Neuronal stem cell (in vitro differentiated cells): ENCODE measurements at regions not wholly inside any gene's neighbourhood (a gene's known extent, or its start where the extent isn't known, plus 50 kb on each side); places are given as distances from the start of the nearest gene placed in this dataset.

Source experiments
- DNase-seq: peaks from one replicate; pipeline ENCODE4 v3.0.0-alpha.2; 2013; ENCODE audit warnings: low spot score
- H2AFZ ChIP-seq: one replicate; pipeline ENCODE4 v1.6.1; 2013; ENCODE audit warnings: mild to moderate bottlenecking, low read length, inconsistent platforms
- H2AK5ac ChIP-seq: 2 replicates; pipeline ENCODE4 v1.6.1; 2013; ENCODE audit warnings: low read depth, mild to moderate bottlenecking, inconsistent platforms, low read length, moderate library complexity, mixed read lengths
- H2BK120ac ChIP-seq: 2 replicates; pipeline ENCODE4 v1.6.1; 2013; ENCODE audit warnings: low read depth, mild to moderate bottlenecking, inconsistent platforms, low read length, moderate library complexity, mixed read lengths
- H2BK12ac ChIP-seq: one replicate; pipeline ENCODE4 v1.6.1; 2013; ENCODE audit warnings: low read length, inconsistent platforms
- H2BK15ac ChIP-seq: 2 replicates; pipeline ENCODE4 v1.6.1; 2013; ENCODE audit warnings: mild to moderate bottlenecking, low read length, inconsistent platforms, mixed read lengths
- H2BK5ac ChIP-seq: one replicate; pipeline ENCODE4 v1.6.1; 2013; ENCODE audit warnings: inconsistent platforms, mild to moderate bottlenecking, low read length, moderate library complexity
- H3K14ac ChIP-seq: one replicate; pipeline ENCODE4 v1.6.1; 2013; ENCODE audit warnings: low read length, inconsistent platforms
- H3K18ac ChIP-seq: 2 replicates; pipeline ENCODE4 v1.6.1; 2013; ENCODE audit warnings: low read length, inconsistent platforms
- H3K23ac ChIP-seq: 2 replicates; pipeline ENCODE4 v1.6.1; 2013; ENCODE audit warnings: low read depth, mild to moderate bottlenecking, mixed read lengths, low read length, inconsistent platforms; ENCODE audit not compliant: poor library complexity
- H3K27ac ChIP-seq: replicated peaks from 3 replicates; pipeline ENCODE4 v1.5.1; 2013; ENCODE audit warnings: low read length, inconsistent platforms
- H3K27me3 ChIP-seq, 3 experiments: 2 replicates each; pipeline ENCODE4 v1.6.1; 2013; ENCODE audit warnings: low read length in 3 of 3, mild to moderate bottlenecking in 2 of 3, inconsistent platforms in 1 of 3, low read depth in 1 of 3, mixed read lengths in 1 of 3, moderate library complexity in 1 of 3; ENCODE audit not compliant: control insufficient read depth in 3 of 3, insufficient read depth in 3 of 3
- H3K36me3 ChIP-seq, 2 donors: replicated peaks in 1 of 2; 2 replicates each; pipeline ENCODE4 v1.6.1; 2013; ENCODE audit warnings: low read length in 2 of 2; ENCODE audit not compliant: control insufficient read depth in 2 of 2, insufficient read depth in 2 of 2
- H3K4ac ChIP-seq: 2 replicates; pipeline ENCODE4 v1.6.1; 2013; ENCODE audit warnings: inconsistent platforms, mild to moderate bottlenecking, low read length, moderate library complexity
- H3K4me1 ChIP-seq, 2 donors: 1 replicate in 1 of 2; 2 replicates in 1 of 2; pipeline ENCODE4 v1.6.1; 2013; ENCODE audit warnings: low read length in 2 of 2, low read depth in 1 of 2; ENCODE audit not compliant: control insufficient read depth in 2 of 2, insufficient read depth in 1 of 2
- H3K4me2 ChIP-seq: one replicate; pipeline ENCODE4 v1.6.1; 2013; ENCODE audit warnings: mild to moderate bottlenecking, low read length, inconsistent platforms; ENCODE audit not compliant: insufficient read depth, poor library complexity, severe bottlenecking
- H3K4me3 ChIP-seq, 2 donors: 2 replicates each; pipeline ENCODE4 v1.5.1; 2013; ENCODE audit warnings: low read length in 2 of 2, mild to moderate bottlenecking in 2 of 2, inconsistent platforms in 1 of 2, moderate library complexity in 1 of 2
- H3K79me1 ChIP-seq: one replicate; pipeline ENCODE4 v1.6.1; 2013; ENCODE audit warnings: low read depth, mild to moderate bottlenecking, inconsistent platforms, low read length, moderate library complexity
- H3K9ac ChIP-seq: one replicate; pipeline ENCODE4 v1.6.1; 2013; ENCODE audit warnings: mild to moderate bottlenecking, low read depth, low read length, inconsistent platforms; ENCODE audit not compliant: poor library complexity
- H3K9me3 ChIP-seq, 2 donors: replicated peaks in 1 of 2; 2 replicates each; pipeline versions ENCODE3 to v1.6.1; 2013; ENCODE audit warnings: low read length in 2 of 2, mild to moderate bottlenecking in 2 of 2, inconsistent platforms in 1 of 2, low read depth in 1 of 2, mixed read lengths in 1 of 2, moderate library complexity in 1 of 2; ENCODE audit not compliant: control insufficient read depth in 2 of 2, insufficient read depth in 1 of 2
- H4K8ac ChIP-seq: one replicate; pipeline ENCODE4 v1.6.1; 2013; ENCODE audit warnings: low read depth, mild to moderate bottlenecking, inconsistent platforms, low read length, moderate library complexity
- H4K91ac ChIP-seq: one replicate; pipeline ENCODE4 v1.6.1; 2013; ENCODE audit warnings: low read length, low read depth, mild to moderate bottlenecking, inconsistent platforms; ENCODE audit not compliant: poor library complexity
- WGBS, 2 donors: extraction: QIAGEN DNeasy Blood & Tissue Kit; methylation state at CpG; one replicate each; pipeline ENCODE4 v1.1.7; 2013; ENCODE audit warnings: missing lambda C conversion rate in 2 of 2, mixed read lengths in 1 of 2; ENCODE audit not compliant: insufficient read length in 2 of 2, insufficient replicate concordance in 1 of 2; ENCODE audit errors: extremely low coverage in 2 of 2; 5-methylcytosine and 5-hydroxymethylcytosine counted together

- H3K14ac ChIP-seq: no peak overlapping the region
- no peak overlapping the region for H2AK5ac ChIP-seq
- H2BK5ac ChIP-seq: no peak overlapping the region
- no peak overlapping the region for H2BK120ac ChIP-seq
- H3K36me3 ChIP-seq: no peaks in the 10 kb centered on the region
- no peak overlapping the region for H3K27ac ChIP-seq
- H2AFZ ChIP-seq: no peak overlapping the region
- WGBS, 2 donors: no CpG with 5 or more reads among the region's 1 CpG
- no peaks in the 10 kb centered on the region for H3K9me3 ChIP-seq
- no peak overlapping the region for H2BK12ac ChIP-seq
- no peak for DNase-seq
- H3K23ac ChIP-seq: no peak overlapping the region
- H3K18ac ChIP-seq: no peak overlapping the region
- no peak overlapping the region for H3K9ac ChIP-seq
- no peak overlapping the region for H3K4ac ChIP-seq
- no peak overlapping the region for H3K4me2 ChIP-seq
- H4K8ac ChIP-seq: no peak overlapping the region
- H3K4me1 ChIP-seq: no peaks in the 10 kb centered on the region
- no peak overlapping the region for H3K4me3 ChIP-seq
- H4K91ac ChIP-seq: no peak overlapping the region
- H3K27me3 ChIP-seq: no peaks in the 10 kb centered on the region
- no peaks in the 10 kb centered on the region for H3K79me1 ChIP-seq
- no peak overlapping the region for H2BK15ac ChIP-seq
Observed at GRCh38 chr13:65914716-65915115, 1315.4 kb downstream of the PCDH9 start.

- H3K4me2 ChIP-seq: no peak overlapping the region
- H2AK5ac ChIP-seq: no peak overlapping the region
- H3K36me3 ChIP-seq: no peaks in the 10 kb centered on the region
- no peak overlapping the region for H2BK15ac ChIP-seq
- no peak overlapping the region for H2BK5ac ChIP-seq
- no peak overlapping the region for H4K8ac ChIP-seq
- no peak overlapping the region for H3K14ac ChIP-seq
- H3K23ac ChIP-seq: no peak overlapping the region
- no peak overlapping the region for H3K18ac ChIP-seq
- no peak overlapping the region for H2BK12ac ChIP-seq
- peaks cover 0 to 3% of the 10 kb centered on the region in 2 donors for H3K9me3 ChIP-seq
- no peaks in the 10 kb centered on the region for H3K4me1 ChIP-seq
- no peak overlapping the region for H3K4me3 ChIP-seq
- H2BK120ac ChIP-seq: no peak overlapping the region
- H3K27ac ChIP-seq: no peak overlapping the region
- H4K91ac ChIP-seq: no peak overlapping the region
- no peak overlapping the region for H3K4ac ChIP-seq
- DNase-seq: no peak
- no peak overlapping the region for H3K9ac ChIP-seq
- no peak overlapping the region for H2AFZ ChIP-seq
- H3K79me1 ChIP-seq: no peaks in the 10 kb centered on the region
- no peaks in the 10 kb centered on the region for H3K27me3 ChIP-seq
- no CpG with 5 or more reads among the region's 2 CpGs for WGBS, 2 donors
Observed at GRCh38 chr13:65913173-65913572, 1317.0 kb downstream of the PCDH9 start.

GRCh38 chr13:65912516-65912915 is 1317.6 kb downstream of the PCDH9 start:
- H3K79me1 ChIP-seq: no peaks in the 10 kb centered on the region
- H3K9me3 ChIP-seq: peaks cover 0 to 3% of the 10 kb centered on the region in 2 donors
- no peak overlapping the region for H3K23ac ChIP-seq
- no peaks in the 10 kb centered on the region for H3K36me3 ChIP-seq
- H4K91ac ChIP-seq: no peak overlapping the region
- H2BK12ac ChIP-seq: no peak overlapping the region
- no peaks in the 10 kb centered on the region for H3K4me1 ChIP-seq
- no peak for DNase-seq
- H3K4ac ChIP-seq: no peak overlapping the region
- no peak overlapping the region for H3K4me2 ChIP-seq
- no peak overlapping the region for H3K27ac ChIP-seq
- H2BK120ac ChIP-seq: no peak overlapping the region
- no peak overlapping the region for H3K4me3 ChIP-seq
- WGBS, 2 donors: no CpG with 5 or more reads among the region's 3 CpGs
- H4K8ac ChIP-seq: no peak overlapping the region
- H3K14ac ChIP-seq: no peak overlapping the region
- H2BK15ac ChIP-seq: no peak overlapping the region
- H3K18ac ChIP-seq: no peak overlapping the region
- no peaks in the 10 kb centered on the region for H3K27me3 ChIP-seq
- no peak overlapping the region for H2AFZ ChIP-seq
- no peak overlapping the region for H2AK5ac ChIP-seq
- H3K9ac ChIP-seq: no peak overlapping the region
- H2BK5ac ChIP-seq: no peak overlapping the region

GRCh38 chr13:65911546-65912193 is 1318.5 kb downstream of the PCDH9 start:
- Histone ChIP-seq H2AK5ac (no peak overlapping the region), H3K4me3 (no peak overlapping the region), H2BK5ac (no peak overlapping the region), H3K14ac (no peak overlapping the region), H3K9ac (no peak overlapping the region), H3K18ac (no peak overlapping the region), H4K8ac (no peak overlapping the region), H3K9me3 (peaks cover 0 to 3% of the 10 kb centered on the region in 2 donors), H2BK15ac (no peak overlapping the region), H3K4me2 (no peak overlapping the region), H3K27ac (no peak overlapping the region), H4K91ac (no peak overlapping the region), H2BK12ac (no peak overlapping the region), H3K4me1 (no peaks in the 10 kb centered on the region), H3K4ac (no peak overlapping the region), H2BK120ac (no peak overlapping the region), H3K79me1 (no peaks in the 10 kb centered on the region), H3K23ac (no peak overlapping the region), H3K36me3 (no peaks in the 10 kb centered on the region), H2AFZ (no peak overlapping the region), H3K27me3 (no peaks in the 10 kb centered on the region)
- DNase-seq: no peak
- no CpG with 5 or more reads among the region's 3 CpGs for WGBS, 2 donors
